WERI-Rb-1 (cell line): ENCODE measurements at regions not wholly inside any gene's neighbourhood (a gene's known extent, or its start where the extent isn't known, plus 50 kb on each side); places are given as distances from the start of the nearest gene placed in this dataset.

ENCODE experiments used
- DNase-seq: peaks from one replicate; pipeline ENCODE4 v3.0.0-alpha.2; 2020
- H3K27ac ChIP-seq: fragments of 250-450 bp; sonication (Bioruptor Pico); 2 replicates; pipeline ENCODE4 v1.5.1; 2020; ENCODE audit warnings: mild to moderate bottlenecking, moderate library complexity
- H3K27me3 ChIP-seq: fragments of 250-450 bp; sonication (Bioruptor Pico); 2 replicates; pipeline ENCODE4 v1.5.1; 2021; ENCODE audit warnings: mild to moderate bottlenecking, low read depth, moderate library complexity; ENCODE audit not compliant: insufficient read depth, severe bottlenecking
- H3K36me3 ChIP-seq: fragments of 250-450 bp; sonication (Bioruptor Pico); 2 replicates; pipeline ENCODE4 v1.5.1; 2020; ENCODE audit warnings: mild to moderate bottlenecking, moderate library complexity
- H3K4me3 ChIP-seq: 2 replicates; pipeline ENCODE4 v1.5.1; 2011; ENCODE audit warnings: low read depth, mild to moderate bottlenecking, control low read depth, low read length
- H3K9me3 ChIP-seq: fragments of 250-450 bp; sonication (Bioruptor Pico); 2 replicates; pipeline ENCODE4 v1.5.1; 2021; ENCODE audit warnings: mild to moderate bottlenecking, moderate library complexity; ENCODE audit not compliant: severe bottlenecking
- TF ChIP-seq, protein P1 (sequence below): IDR thresholded peaks from 2 replicates; pipeline ENCODE4 v1.5.1; 2011; ENCODE audit warnings: low read depth, mild to moderate bottlenecking, control low read depth, inconsistent platforms, low read length

DNA sequence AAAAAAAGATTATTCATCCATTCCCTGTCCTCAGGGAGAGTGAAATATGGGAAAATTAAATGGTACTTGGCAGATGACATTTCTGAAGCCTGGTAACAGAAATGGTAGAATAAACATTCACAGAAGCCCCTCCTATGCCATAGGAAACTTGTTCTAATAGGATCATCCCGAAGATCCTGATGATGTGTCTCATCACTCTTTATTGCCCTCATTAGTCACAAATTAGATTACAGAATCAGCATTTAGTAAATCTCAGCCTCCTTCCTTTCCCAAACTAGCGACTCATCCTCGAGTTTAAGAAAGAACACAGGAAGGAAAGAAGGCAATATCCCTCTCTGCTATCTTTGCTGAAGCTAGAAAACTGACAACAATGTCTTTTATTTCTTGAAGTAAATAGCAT is 154.4 kb downstream of the TMEM200A start:
- Histone ChIP-seq H3K36me3 (no peaks in the 10 kb centered on the region), H3K9me3 (no peaks in the 10 kb centered on the region), H3K27ac (no peak overlapping the region), H3K27me3 (no peaks in the 10 kb centered on the region), H3K4me3 (no peak overlapping the region)
- TF ChIP-seq, protein P1, sequence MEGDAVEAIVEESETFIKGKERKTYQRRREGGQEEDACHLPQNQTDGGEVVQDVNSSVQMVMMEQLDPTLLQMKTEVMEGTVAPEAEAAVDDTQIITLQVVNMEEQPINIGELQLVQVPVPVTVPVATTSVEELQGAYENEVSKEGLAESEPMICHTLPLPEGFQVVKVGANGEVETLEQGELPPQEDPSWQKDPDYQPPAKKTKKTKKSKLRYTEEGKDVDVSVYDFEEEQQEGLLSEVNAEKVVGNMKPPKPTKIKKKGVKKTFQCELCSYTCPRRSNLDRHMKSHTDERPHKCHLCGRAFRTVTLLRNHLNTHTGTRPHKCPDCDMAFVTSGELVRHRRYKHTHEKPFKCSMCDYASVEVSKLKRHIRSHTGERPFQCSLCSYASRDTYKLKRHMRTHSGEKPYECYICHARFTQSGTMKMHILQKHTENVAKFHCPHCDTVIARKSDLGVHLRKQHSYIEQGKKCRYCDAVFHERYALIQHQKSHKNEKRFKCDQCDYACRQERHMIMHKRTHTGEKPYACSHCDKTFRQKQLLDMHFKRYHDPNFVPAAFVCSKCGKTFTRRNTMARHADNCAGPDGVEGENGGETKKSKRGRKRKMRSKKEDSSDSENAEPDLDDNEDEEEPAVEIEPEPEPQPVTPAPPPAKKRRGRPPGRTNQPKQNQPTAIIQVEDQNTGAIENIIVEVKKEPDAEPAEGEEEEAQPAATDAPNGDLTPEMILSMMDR = no peak
- DNase-seq = no peak

DNA sequence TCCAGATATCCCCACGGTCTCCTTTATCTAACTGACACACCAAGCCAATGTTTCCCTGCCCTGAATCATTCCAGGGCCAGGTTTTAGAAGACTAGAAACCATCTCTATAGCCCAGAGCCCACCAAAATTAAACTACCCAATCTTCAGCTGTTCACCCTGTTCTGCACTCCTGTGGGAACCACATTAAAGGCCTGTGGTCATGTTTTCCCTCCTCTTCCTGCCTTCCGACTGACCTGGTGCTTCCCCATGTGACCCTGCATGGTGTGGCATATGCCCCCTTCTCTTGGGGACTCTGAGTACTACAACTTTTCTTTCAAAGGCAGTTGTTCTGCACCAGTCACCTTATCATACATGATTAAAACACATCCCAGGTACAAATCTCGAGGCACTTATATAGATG is 155.0 kb downstream of the TMEM200A start:
- no peaks in the 10 kb centered on the region for H3K9me3 ChIP-seq
- TF ChIP-seq, protein P1 = no peak
- no peaks in the 10 kb centered on the region for H3K36me3 ChIP-seq
- no peaks in the 10 kb centered on the region for H3K27me3 ChIP-seq
- no peak overlapping the region for H3K27ac ChIP-seq
- DNase-seq = no peak
- no peak overlapping the region for H3K4me3 ChIP-seq

DNA sequence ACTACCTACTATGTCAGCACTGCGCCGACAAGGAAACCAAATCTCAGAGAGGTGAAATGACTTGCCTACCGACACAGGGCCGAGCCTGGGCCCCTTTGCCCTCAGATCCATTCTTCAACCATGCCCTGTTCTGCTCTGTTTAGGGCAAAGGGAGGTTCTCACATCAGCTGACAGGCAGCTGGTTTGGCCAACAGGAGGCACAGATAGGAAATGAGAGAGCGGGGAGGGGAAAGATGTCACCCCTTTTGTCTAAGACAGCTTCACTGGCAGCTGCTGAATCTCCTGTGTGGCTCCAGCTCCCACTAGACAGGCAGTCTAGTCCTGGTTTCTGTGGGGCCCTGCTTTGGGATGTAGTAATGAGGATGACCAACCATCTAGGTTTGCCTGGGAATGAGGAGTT is 158.7 kb downstream of the TMEM200A start:
- no peak for DNase-seq
- Histone ChIP-seq H3K27ac (no peak overlapping the region), H3K4me3 (no peak overlapping the region), H3K36me3 (no peaks in the 10 kb centered on the region), H3K9me3 (no peaks in the 10 kb centered on the region), H3K27me3 (no peaks in the 10 kb centered on the region)
- TF ChIP-seq, protein P1 = no peak

DNA sequence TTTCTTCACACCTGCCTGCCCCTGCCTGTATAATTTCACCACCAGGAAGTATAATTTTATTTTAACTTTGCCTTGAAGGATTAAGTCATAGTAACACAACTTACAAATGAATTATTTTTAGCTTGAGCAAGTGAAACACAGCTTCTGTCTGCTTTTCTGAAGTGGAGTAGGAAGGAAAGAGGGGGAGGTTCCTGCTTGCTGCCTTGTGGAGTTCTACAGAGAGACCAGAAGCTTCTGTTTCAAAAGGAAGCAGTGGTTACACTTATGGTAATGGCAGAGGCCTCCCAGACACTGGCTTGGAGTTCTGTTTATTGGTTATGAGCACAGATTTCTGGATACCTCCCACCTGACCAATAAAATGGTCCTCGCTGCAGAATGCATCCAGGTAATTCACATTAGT is 159.6 kb downstream of the TMEM200A start:
- no peak for DNase-seq
- Histone ChIP-seq H3K9me3 (no peaks in the 10 kb centered on the region), H3K4me3 (no peak overlapping the region), H3K36me3 (no peaks in the 10 kb centered on the region), H3K27me3 (no peaks in the 10 kb centered on the region), H3K27ac (no peak overlapping the region)
- TF ChIP-seq, protein P1 = no peak

DNA sequence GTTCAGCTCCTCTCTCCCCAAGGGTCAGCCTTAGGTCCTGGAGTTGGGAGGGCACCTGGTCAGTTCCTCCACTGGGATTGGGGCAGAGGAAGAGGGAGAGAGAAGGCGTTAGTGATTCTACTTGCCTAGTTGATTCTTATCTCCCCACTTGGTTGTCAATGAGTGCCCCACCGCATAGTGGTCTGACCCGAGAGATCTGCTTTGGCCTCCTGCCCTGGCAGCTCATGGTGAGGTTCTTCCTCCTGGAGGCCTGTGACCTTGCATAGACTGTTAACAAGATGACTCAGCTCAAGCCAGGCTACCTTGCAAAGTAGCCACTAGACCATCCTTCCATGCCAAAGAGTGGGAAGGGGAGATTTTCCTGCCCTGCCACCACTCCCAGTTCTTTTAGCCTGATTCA is 160.6 kb downstream of the TMEM200A start:
- Histone ChIP-seq H3K27ac (no peak overlapping the region), H3K4me3 (no peak overlapping the region), H3K9me3 (no peaks in the 10 kb centered on the region), H3K36me3 (no peaks in the 10 kb centered on the region), H3K27me3 (no peaks in the 10 kb centered on the region)
- DNase-seq = no peak
- TF ChIP-seq, protein P1 = no peak

DNA sequence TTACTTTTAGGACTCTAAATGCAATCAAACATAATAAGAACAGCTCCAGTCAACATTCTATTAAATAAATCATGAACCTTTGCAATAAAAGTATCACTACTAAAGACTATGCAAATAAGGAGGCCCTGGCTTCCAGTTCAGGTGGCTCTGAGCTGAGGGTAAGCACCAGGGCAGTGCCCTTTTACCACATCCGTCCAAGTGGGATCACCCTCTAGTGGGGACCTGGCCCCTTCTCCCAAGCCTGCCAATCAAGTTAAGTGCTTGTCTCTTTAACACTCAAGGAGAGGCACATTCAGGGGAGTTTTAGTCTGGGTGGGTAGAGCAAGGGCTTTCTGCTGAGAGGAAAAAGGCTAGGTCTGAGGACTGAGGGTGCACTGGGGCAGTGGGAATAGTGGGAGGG is 161.4 kb downstream of the TMEM200A start:
- no peaks in the 10 kb centered on the region for H3K36me3 ChIP-seq
- TF ChIP-seq, protein P1 = no peak
- no peak overlapping the region for H3K4me3 ChIP-seq
- no peak for DNase-seq
- no peaks in the 10 kb centered on the region for H3K9me3 ChIP-seq
- H3K27ac ChIP-seq = no peak overlapping the region
- H3K27me3 ChIP-seq = no peaks in the 10 kb centered on the region
